ENCODE measurements at regions not wholly inside any gene's neighbourhood (a gene's known extent, or its start where the extent isn't known, plus 50 kb on each side); places are given as distances from the start of the nearest gene placed in this dataset.

DNA sequence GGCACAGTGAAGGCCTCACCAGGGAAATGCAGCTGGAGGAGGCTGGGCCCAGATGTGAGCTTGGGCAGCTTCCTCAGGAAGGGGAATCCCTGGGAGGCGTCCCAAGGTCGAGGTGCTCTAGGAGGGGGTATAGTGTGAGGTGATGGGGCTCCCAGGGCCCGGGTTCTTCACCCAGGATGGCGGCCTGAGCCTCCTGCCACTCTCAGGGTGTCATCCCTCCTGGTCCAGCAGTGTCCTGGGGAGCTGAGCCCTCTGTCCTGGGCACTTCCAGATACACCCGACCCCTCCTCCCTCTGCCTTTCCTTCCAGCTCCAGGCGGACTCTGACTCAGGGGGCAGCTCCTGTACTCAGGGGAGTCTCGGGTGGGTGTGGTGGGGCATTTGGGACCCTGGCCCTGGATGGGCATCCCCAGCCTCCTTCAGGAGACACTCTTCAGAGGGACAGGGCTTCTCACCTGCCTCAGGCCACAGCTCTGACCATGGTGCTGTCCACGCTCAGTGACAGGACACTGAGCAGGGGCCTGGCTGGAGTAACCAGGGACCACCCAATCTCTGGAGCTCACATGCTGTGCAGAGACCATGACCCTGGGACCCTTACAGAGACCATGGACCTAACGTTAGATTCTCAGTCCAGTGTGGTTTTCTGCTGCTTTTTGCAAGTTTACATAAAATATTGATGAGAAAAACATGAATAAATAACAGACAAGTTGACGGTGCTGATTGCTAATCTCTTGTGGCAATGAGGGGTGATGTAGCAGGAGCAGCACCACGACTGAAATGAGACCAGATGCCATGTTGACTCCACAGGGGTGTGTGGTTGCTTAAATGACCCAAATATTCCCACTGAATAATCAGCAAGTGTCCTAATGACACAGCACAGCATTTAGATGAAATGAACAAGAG is 101.9 kb downstream of the GGTLC2 start:
- H3K79me2 ChIP-seq (replicated peaks; ENCODE audit: insufficient read depth, low read length) = no peaks in the 10 kb centered on the region
- no peak overlapping the region for H3K4me3 ChIP-seq (ENCODE audit: low read length)
- H3K9me3 ChIP-seq (ENCODE audit: low read length) = no peaks in the 10 kb centered on the region
- no peaks in the 10 kb centered on the region for H3F3A ChIP-seq (ENCODE audit: insufficient read depth, low read length, poor library complexity, severe bottlenecking)
- no peak overlapping the region for H3K9ac ChIP-seq (ENCODE audit: low read length)
- TF ChIP-seq TAF1 (IDR thresholded peaks at IDR 0.05; ENCODE audit: low read depth) (no peak), CTCF (IDR thresholded peaks at IDR 0.05; ENCODE audit: poor library complexity, severe bottlenecking) (no peak), MXI1 (conservative IDR thresholded peaks at IDR 0.05; ENCODE audit: poor library complexity, severe bottlenecking) (no peak), EZH2 (IDR thresholded peaks at IDR 0.05; ENCODE audit: borderline replicate concordance, insufficient read depth, low read length, poor library complexity, severe bottlenecking) (no peak), RAD21 (conservative IDR thresholded peaks at IDR 0.05) (no peak), EP300 (conservative IDR thresholded peaks at IDR 0.05; ENCODE audit: poor library complexity, severe bottlenecking) (no peak), POLR2AphosphoS5 (IDR thresholded peaks at IDR 0.05) (no peak), SMC3 (conservative IDR thresholded peaks at IDR 0.05; ENCODE audit: poor library complexity) (no peak)
- TF ChIP-seq, protein P1, sequence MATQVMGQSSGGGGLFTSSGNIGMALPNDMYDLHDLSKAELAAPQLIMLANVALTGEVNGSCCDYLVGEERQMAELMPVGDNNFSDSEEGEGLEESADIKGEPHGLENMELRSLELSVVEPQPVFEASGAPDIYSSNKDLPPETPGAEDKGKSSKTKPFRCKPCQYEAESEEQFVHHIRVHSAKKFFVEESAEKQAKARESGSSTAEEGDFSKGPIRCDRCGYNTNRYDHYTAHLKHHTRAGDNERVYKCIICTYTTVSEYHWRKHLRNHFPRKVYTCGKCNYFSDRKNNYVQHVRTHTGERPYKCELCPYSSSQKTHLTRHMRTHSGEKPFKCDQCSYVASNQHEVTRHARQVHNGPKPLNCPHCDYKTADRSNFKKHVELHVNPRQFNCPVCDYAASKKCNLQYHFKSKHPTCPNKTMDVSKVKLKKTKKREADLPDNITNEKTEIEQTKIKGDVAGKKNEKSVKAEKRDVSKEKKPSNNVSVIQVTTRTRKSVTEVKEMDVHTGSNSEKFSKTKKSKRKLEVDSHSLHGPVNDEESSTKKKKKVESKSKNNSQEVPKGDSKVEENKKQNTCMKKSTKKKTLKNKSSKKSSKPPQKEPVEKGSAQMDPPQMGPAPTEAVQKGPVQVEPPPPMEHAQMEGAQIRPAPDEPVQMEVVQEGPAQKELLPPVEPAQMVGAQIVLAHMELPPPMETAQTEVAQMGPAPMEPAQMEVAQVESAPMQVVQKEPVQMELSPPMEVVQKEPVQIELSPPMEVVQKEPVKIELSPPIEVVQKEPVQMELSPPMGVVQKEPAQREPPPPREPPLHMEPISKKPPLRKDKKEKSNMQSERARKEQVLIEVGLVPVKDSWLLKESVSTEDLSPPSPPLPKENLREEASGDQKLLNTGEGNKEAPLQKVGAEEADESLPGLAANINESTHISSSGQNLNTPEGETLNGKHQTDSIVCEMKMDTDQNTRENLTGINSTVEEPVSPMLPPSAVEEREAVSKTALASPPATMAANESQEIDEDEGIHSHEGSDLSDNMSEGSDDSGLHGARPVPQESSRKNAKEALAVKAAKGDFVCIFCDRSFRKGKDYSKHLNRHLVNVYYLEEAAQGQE (IDR thresholded peaks at IDR 0.05; ENCODE audit: borderline replicate concordance) = no peak
- no peaks in the 10 kb centered on the region for H3K27me3 ChIP-seq (ENCODE audit: insufficient read depth, low read depth, low read length)
- H2AFZ ChIP-seq (ENCODE audit: low read depth, low read length) = no peak overlapping the region
- H3K36me3 ChIP-seq (ENCODE audit: insufficient read depth, low read length) = no peaks in the 10 kb centered on the region
- no peaks in the 10 kb centered on the region for H3K9me2 ChIP-seq (ENCODE audit: insufficient read depth, low read length)
- no peaks in the 10 kb centered on the region for H4K20me1 ChIP-seq (ENCODE audit: insufficient read depth)
- no peak overlapping the region for H3K27ac ChIP-seq (ENCODE audit: low read length)
- no peak overlapping the region for H3K4me2 ChIP-seq (ENCODE audit: low read length)

- Histone ChIP-seq H2AFZ (ENCODE audit: low read depth, low read length) (no peak overlapping the region), H3K4me2 (ENCODE audit: low read length) (no peak overlapping the region), H3K9ac (ENCODE audit: low read length) (no peak overlapping the region), H3K4me3 (ENCODE audit: low read length) (no peak overlapping the region), H3K27me3 (ENCODE audit: insufficient read depth, low read depth, low read length) (no peaks in the 10 kb centered on the region), H3K36me3 (ENCODE audit: insufficient read depth, low read length) (no peaks in the 10 kb centered on the region), H3F3A (ENCODE audit: insufficient read depth, low read length, poor library complexity, severe bottlenecking) (no peaks in the 10 kb centered on the region), H3K27ac (ENCODE audit: low read length) (no peak overlapping the region), H3K9me2 (ENCODE audit: insufficient read depth, low read length) (no peaks in the 10 kb centered on the region), H3K9me3 (ENCODE audit: low read length) (no peaks in the 10 kb centered on the region), H4K20me1 (ENCODE audit: insufficient read depth) (no peaks in the 10 kb centered on the region), H3K79me2 (replicated peaks; ENCODE audit: insufficient read depth, low read length) (no peaks in the 10 kb centered on the region)
- TF ChIP-seq, protein P1 (IDR thresholded peaks at IDR 0.05; ENCODE audit: borderline replicate concordance) = no peak
- TF ChIP-seq EZH2 (IDR thresholded peaks at IDR 0.05; ENCODE audit: borderline replicate concordance, insufficient read depth, low read length, poor library complexity, severe bottlenecking) (no peak), CTCF (IDR thresholded peaks at IDR 0.05; ENCODE audit: poor library complexity, severe bottlenecking) (no peak), MXI1 (conservative IDR thresholded peaks at IDR 0.05; ENCODE audit: poor library complexity, severe bottlenecking) (no peak), POLR2AphosphoS5 (IDR thresholded peaks at IDR 0.05) (no peak), SMC3 (conservative IDR thresholded peaks at IDR 0.05; ENCODE audit: poor library complexity) (no peak), RAD21 (conservative IDR thresholded peaks at IDR 0.05) (no peak), EP300 (conservative IDR thresholded peaks at IDR 0.05; ENCODE audit: poor library complexity, severe bottlenecking) (no peak), TAF1 (IDR thresholded peaks at IDR 0.05; ENCODE audit: low read depth) (no peak)
Measured at GRCh38 chr22:22746963-22747933, 102.8 kb downstream of the GGTLC2 start.

Data from neural cell (in vitro differentiated cells).